H1 (cell line): ENCODE measurements at regions not wholly inside any gene's neighbourhood (a gene's known extent, or its start where the extent isn't known, plus 50 kb on each side); places are given as distances from the start of the nearest gene placed in this dataset.

Source experiments
- CTCF ChIA-PET: fragments of 300-600 bp; sonication (Branson Sonifier 250); formaldehyde crosslinking; loops from one replicate; lab custom pipeline; 2021; ENCODE audit not compliant: partially characterized antibody; lab: Charles Lee
- POLR2A ChIA-PET: fragments of 300-600 bp; sonication (Branson Sonifier 250); formaldehyde crosslinking; loops from one replicate; lab custom pipeline; 2021; ENCODE audit warnings: inconsistent platforms; ENCODE audit not compliant: partially characterized antibody; lab: Charles Lee
- DNase-seq, 2 experiments: peaks; one replicate each; pipeline versions ENCODE4 v3.0.0 to v3.0.0-alpha.2; 2010 to 2022; ENCODE audit warnings: low spot score in 2 of 2, low read depth in 1 of 2, mixed read lengths in 1 of 2
- FAIRE-seq: peaks from 2 replicates; lab custom pipeline; 2011; peaks lifted over from hg19 to GRCh38; lab: Jason Lieb, UNC
- H2AFZ ChIP-seq: 2 replicates; pipeline ENCODE4 v1.8.1; 2012; ENCODE audit warnings: low read length, inconsistent platforms
- H2AK5ac ChIP-seq: 2 replicates; pipeline ENCODE4 v1.6.1; 2013; ENCODE audit warnings: low read depth, low read length
- H2BK120ac ChIP-seq: replicated peaks from 2 replicates; pipeline ENCODE3; 2013; ENCODE audit warnings: low read depth, low read length, inconsistent platforms
- H2BK12ac ChIP-seq: 2 replicates; pipeline ENCODE4 v1.6.1; 2013; ENCODE audit warnings: low read depth, low read length
- H2BK15ac ChIP-seq: 2 replicates; pipeline ENCODE4 v1.6.1; 2013; ENCODE audit warnings: low read length
- H2BK20ac ChIP-seq: 2 replicates; pipeline ENCODE4 v1.6.1; 2013; ENCODE audit warnings: low read length
- H2BK5ac ChIP-seq: 2 replicates; pipeline ENCODE4 v1.6.1; 2013; ENCODE audit warnings: low read depth, low read length
- H3K14ac ChIP-seq: 2 replicates; pipeline ENCODE4 v1.6.1; 2013; ENCODE audit warnings: inconsistent platforms; ENCODE audit not compliant: insufficient read length
- H3K18ac ChIP-seq: 2 replicates; pipeline ENCODE4 v1.6.1; 2013; ENCODE audit warnings: low read length; ENCODE audit errors: extremely low read depth
- H3K23ac ChIP-seq: 2 replicates; pipeline ENCODE4 v1.6.1; 2013; ENCODE audit warnings: inconsistent platforms; ENCODE audit not compliant: insufficient read length
- H3K23me2 ChIP-seq: 2 replicates; pipeline ENCODE4 v1.6.1; 2013; ENCODE audit warnings: low read depth, low read length
- H3K27ac ChIP-seq: 2 replicates; pipeline ENCODE4 v1.6.1; 2011; ENCODE audit warnings: low read depth, low read length, inconsistent platforms
- H3K27me3 ChIP-seq, 4 experiments: replicated peaks in 1 of 4; 1 replicate in 1 of 4; 2 replicates in 3 of 4; pipeline versions ENCODE4 v1.6.1 to v1.8.1; 2011 to 2013; ENCODE audit warnings: low read length in 3 of 4, mild to moderate bottlenecking in 3 of 4, inconsistent platforms in 2 of 4, mixed read lengths in 2 of 4, moderate library complexity in 1 of 4; ENCODE audit not compliant: control insufficient read depth in 3 of 4, insufficient read depth in 3 of 4; ENCODE audit errors: extremely low read depth in 1 of 4
- H3K36me3 ChIP-seq, 4 experiments: 2 replicates each; pipeline versions ENCODE4 v1.6.1 to v1.8.1; 2011 to 2013; ENCODE audit warnings: mild to moderate bottlenecking in 4 of 4, low read length in 3 of 4, moderate library complexity in 2 of 4, control low read depth in 1 of 4, inconsistent platforms in 1 of 4; ENCODE audit not compliant: insufficient read depth in 4 of 4, control insufficient read depth in 2 of 4
- H3K4ac ChIP-seq: replicated peaks from 2 replicates; pipeline ENCODE3; 2013; ENCODE audit warnings: low read length, low read depth, mixed read lengths, inconsistent platforms; ENCODE audit not compliant: insufficient read length
- H3K4me1 ChIP-seq, 4 experiments: replicated peaks in 1 of 4; 1 replicate in 1 of 4; 2 replicates in 3 of 4; pipeline versions ENCODE4 v1.6.1 to v1.8.1; 2011 to 2013; ENCODE audit warnings: low read length in 3 of 4, inconsistent platforms in 2 of 4, mixed read lengths in 1 of 4; ENCODE audit not compliant: insufficient read depth in 4 of 4, control insufficient read depth in 3 of 4
- H3K4me2 ChIP-seq, 2 experiments: 2 replicates each; pipeline versions ENCODE4 v1.6.1 to v1.8.1; 2011 to 2013; ENCODE audit warnings: low read depth in 2 of 2, low read length in 2 of 2, control low read depth in 1 of 2, inconsistent platforms in 1 of 2, mild to moderate bottlenecking in 1 of 2; ENCODE audit not compliant: insufficient read depth in 1 of 2
- H3K4me3 ChIP-seq, 4 experiments: fragments of 200-600, 300-600 bp in 1 of 4; sonication (generic), shearing (Covaris generic), sonication (Bioruptor Twin) in 1 of 4; 2 replicates each; pipeline versions ENCODE4 v1.5.1 to v1.8.1; 2011 to 2016; ENCODE audit warnings: low read length in 4 of 4, low read depth in 3 of 4, control low read depth in 2 of 4, inconsistent platforms in 2 of 4, mild to moderate bottlenecking in 2 of 4, mixed read lengths in 1 of 4, moderate library complexity in 1 of 4; ENCODE audit not compliant: insufficient read depth in 2 of 4; ENCODE audit errors: extremely low read depth in 1 of 4
- H3K56ac ChIP-seq: replicated peaks from 2 replicates; pipeline ENCODE3; 2013; ENCODE audit warnings: low read depth, mild to moderate bottlenecking, mixed read lengths, low read length, inconsistent platforms; ENCODE audit not compliant: insufficient read length
- H3K79me1 ChIP-seq: 2 replicates; pipeline ENCODE4 v1.6.1; 2013; ENCODE audit warnings: low read depth, low read length, control low read depth
- H3K79me2 ChIP-seq, 2 experiments: 2 replicates each; pipeline versions ENCODE4 v1.6.1 to v1.8.1; 2012 to 2013; ENCODE audit warnings: low read length in 2 of 2, mild to moderate bottlenecking in 2 of 2, inconsistent platforms in 1 of 2; ENCODE audit not compliant: insufficient read depth in 2 of 2, control insufficient read depth in 1 of 2
- H3K9ac ChIP-seq, 4 experiments: replicated peaks in 1 of 4; 1 replicate in 1 of 4; 2 replicates in 3 of 4; pipeline versions ENCODE4 v1.6.1 to v1.8.1; 2011 to 2013; ENCODE audit warnings: low read depth in 3 of 4, low read length in 3 of 4, control low read depth in 2 of 4, mild to moderate bottlenecking in 2 of 4, moderate library complexity in 2 of 4, inconsistent platforms in 1 of 4; ENCODE audit errors: extremely low read depth in 1 of 4
- H3K9me3 ChIP-seq, 2 experiments: 2 replicates each; pipeline versions ENCODE4 v1.6.1 to v1.8.1; 2012 to 2013; ENCODE audit warnings: mild to moderate bottlenecking in 2 of 2, moderate library complexity in 2 of 2, control low read depth in 1 of 2, inconsistent platforms in 1 of 2, low read depth in 1 of 2, low read length in 1 of 2, mixed read lengths in 1 of 2; ENCODE audit not compliant: insufficient read depth in 2 of 2
- H4K20me1 ChIP-seq, 2 experiments: replicated peaks in 1 of 2; 2 replicates each; pipeline versions ENCODE3 to v1.8.1; 2011 to 2013; ENCODE audit warnings: inconsistent platforms in 2 of 2, low read length in 2 of 2, mild to moderate bottlenecking in 1 of 2; ENCODE audit not compliant: insufficient read depth in 2 of 2, control insufficient read depth in 1 of 2
- H4K5ac ChIP-seq: 2 replicates; pipeline ENCODE4 v1.6.1; 2013; ENCODE audit warnings: low read length, low read depth, mixed read lengths, inconsistent platforms; ENCODE audit not compliant: insufficient read length
- H4K8ac ChIP-seq: 2 replicates; pipeline ENCODE4 v1.8.0; 2013; ENCODE audit warnings: mild to moderate bottlenecking, moderate library complexity, low read length, inconsistent platforms; ENCODE audit not compliant: insufficient read depth; ENCODE audit errors: extremely low read depth
- H4K91ac ChIP-seq: replicated peaks from 2 replicates; pipeline ENCODE3; 2013; ENCODE audit warnings: low read length, mixed read lengths, inconsistent platforms; ENCODE audit not compliant: insufficient read length
- ATF2 ChIP-seq: IDR thresholded peaks from 2 replicates; pipeline ENCODE4 v1.6.1; 2012; ENCODE audit warnings: low read length, inconsistent platforms
- CTCF ChIP-seq, 3 experiments: IDR thresholded peaks; 1 replicate in 2 of 3; 2 replicates in 1 of 3; pipeline versions ENCODE4 v1.5.1 to v1.6.1; 2011; ENCODE audit warnings: low read length in 3 of 3, mild to moderate bottlenecking in 3 of 3, inconsistent platforms in 2 of 3, low read depth in 1 of 3, moderate library complexity in 1 of 3; ENCODE audit not compliant: insufficient read depth in 1 of 3; ENCODE audit errors: control extremely low read depth in 1 of 3
- RAD21 ChIP-seq, 2 experiments: IDR thresholded peaks in 1 of 2; conservative IDR thresholded peaks in 1 of 2; 2 replicates each; pipeline ENCODE4 v1.6.1; 2011; ENCODE audit warnings: low read depth in 2 of 2, low read length in 2 of 2, improper control_type of control experiment in 1 of 2, inconsistent platforms in 1 of 2, mild to moderate bottlenecking in 1 of 2, moderate library complexity in 1 of 2
- WGBS, 2 experiments: shearing (Covaris generic) in 1 of 2; methylation state at CpG; one replicate each; pipeline versions ENCODE4 v1.1.6 to v1.1.7; 2013 to 2015; ENCODE audit warnings: low lambda C conversion rate in 2 of 2, mixed read lengths in 2 of 2, inconsistent platforms in 1 of 2, low coverage in 1 of 2, missing lambda C conversion rate in 1 of 2; ENCODE audit not compliant: insufficient replicate concordance in 2 of 2, insufficient coverage in 1 of 2, insufficient read length in 1 of 2; ENCODE audit errors: extremely low coverage in 1 of 2, missing lambda C conversion rate in 1 of 2; 5-methylcytosine and 5-hydroxymethylcytosine counted together

DNA sequence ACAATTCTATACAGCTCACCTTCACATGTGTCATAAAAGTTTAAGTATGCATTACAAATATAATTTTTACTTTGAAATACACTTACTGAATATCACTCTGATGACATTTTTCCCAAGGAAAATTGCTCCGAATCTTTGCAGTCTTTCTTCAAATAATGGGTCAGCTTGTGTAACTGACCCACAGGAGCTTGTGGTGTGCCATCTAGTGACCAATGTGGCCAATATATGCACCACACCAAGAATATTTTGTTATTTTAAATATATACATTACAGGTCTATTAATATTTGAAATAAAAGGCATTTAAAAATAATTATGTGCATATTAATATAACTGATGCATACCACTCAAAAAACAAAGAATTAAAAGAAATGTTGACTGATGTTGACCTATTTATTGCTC lies 271.4 kb downstream of the TBX15 start:
- Histone ChIP-seq H3K23me2 (no peaks in the 10 kb centered on the region), H3K36me3 (no peaks in the 10 kb centered on the region), H3K9ac (no peak overlapping the region), H3K4me3 (no peak overlapping the region), H2AFZ (no peak overlapping the region), H3K27ac (no peak overlapping the region), H3K27me3 (peaks cover 0 to 1% (median 0%) of the 10 kb centered on the region in 4 experiments; a peak in 1 of 7 replicates), H3K79me2 (no peaks in the 10 kb centered on the region), H3K18ac (no peak overlapping the region), H4K8ac (no peak overlapping the region), H2BK5ac (no peak overlapping the region), H3K79me1 (no peaks in the 10 kb centered on the region), H2AK5ac (no peak overlapping the region), H2BK120ac (no peak overlapping the region), H3K4me2 (no peak overlapping the region), H3K56ac (no peak overlapping the region), H2BK12ac (no peak overlapping the region), H4K91ac (no peak overlapping the region), H4K20me1 (no peaks in the 10 kb centered on the region), H4K5ac (no peak overlapping the region), H3K4me1 (no peaks in the 10 kb centered on the region), H3K4ac (no peak overlapping the region), H2BK20ac (no peak overlapping the region), H3K9me3 (no peaks in the 10 kb centered on the region), H2BK15ac (no peak overlapping the region), H3K14ac (no peak overlapping the region), H3K23ac (no peak overlapping the region)
- WGBS, 2 experiments = 94% methylated on average over 1 of the region's 1 CpG; no CpG with 5 or more reads in 1 of the 2 experiments
- POLR2A ChIA-PET = no interaction called here
- FAIRE-seq (no peak), DNase-seq (no peak)
- TF ChIP-seq CTCF (IDR thresholded peaks at IDR 0.05; ENCODE audit: control extremely low read depth in 1 of 3, insufficient read depth in 1 of 3, low read depth in 1 of 3, low read length in 3 of 3) (peak in 2 of 3 experiments; percentile 24 to 32; a peak in 2 of 4 replicates), RAD21 (IDR thresholded peaks at IDR 0.05 in 1 of 2, conservative IDR thresholded peaks at IDR 0.05 in 1 of 2; ENCODE audit: low read depth in 2 of 2, low read length in 2 of 2) (peak; percentile 56 to 59), ATF2 (no peak)
- CTCF ChIA-PET = interaction anchor here (0.5 to 1.9 kb wide), 9 partner anchors 11 to 515 kb away, joined by 3 to 10 read pairs (median 3); no protein-coding TSS in a partner anchor
